NCI-H345 treated with DMSO at 0.1 percent for 48 hours (cell line): ENCODE measurements at regions not wholly inside any gene's neighbourhood (a gene's known extent, or its start where the extent isn't known, plus 50 kb on each side); places are given as distances from the start of the nearest gene placed in this dataset.

Experiments used
- DNase-seq: peaks from one replicate; lab custom pipeline; 2025; ENCODE audit not compliant: unreplicated experiment; lab: John Stamatoyannopoulos, UW

DNA sequence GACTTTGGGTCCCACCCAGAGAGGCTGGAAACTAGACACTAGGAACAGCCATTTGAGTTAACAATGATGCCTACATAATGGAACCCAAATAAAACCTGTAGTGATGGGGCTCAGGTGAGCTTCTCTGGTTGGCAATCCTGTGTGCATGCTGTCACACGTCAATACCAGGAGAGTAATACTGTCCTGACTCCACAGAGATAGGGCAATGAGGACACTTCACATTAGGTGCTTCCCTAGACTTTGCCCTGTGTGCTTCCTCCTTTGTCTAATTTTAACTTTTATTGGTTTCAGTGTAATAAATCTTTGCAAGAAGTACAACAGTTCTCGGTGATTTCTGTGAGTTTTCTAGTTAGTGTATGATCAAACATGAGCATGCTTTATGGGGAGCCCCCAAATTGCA lies 281.8 kb upstream of the ARRDC4 start:
- DNase-seq: no peak

DNA sequence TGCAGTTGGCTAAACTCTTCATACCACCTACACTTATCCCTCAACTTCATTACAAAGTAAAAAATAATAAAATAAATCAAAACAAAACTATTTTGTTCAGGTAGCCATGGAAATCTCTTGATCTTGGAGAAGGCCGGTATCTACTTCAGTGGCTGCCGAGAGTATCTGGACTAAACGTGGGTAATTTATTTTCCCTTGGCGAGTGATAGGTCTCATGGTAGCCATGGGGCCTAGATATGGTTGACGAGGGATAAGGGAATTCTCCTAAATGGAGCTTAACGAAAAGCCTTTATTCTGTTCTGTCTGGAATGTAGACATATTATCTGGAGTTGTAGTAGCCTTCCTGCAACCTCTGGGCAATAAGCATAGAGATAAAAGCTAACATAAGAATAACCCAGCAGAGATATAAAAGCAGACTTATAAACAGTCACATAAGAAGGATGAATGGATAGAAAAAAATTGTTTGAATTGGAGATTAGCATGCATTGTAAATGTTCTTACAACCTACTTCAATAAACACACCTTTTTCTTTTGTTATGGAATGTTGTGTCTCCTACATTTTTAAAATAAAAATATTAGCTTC lies 281.3 kb upstream of the ARRDC4 start:
- DNase-seq: no peak

DNA sequence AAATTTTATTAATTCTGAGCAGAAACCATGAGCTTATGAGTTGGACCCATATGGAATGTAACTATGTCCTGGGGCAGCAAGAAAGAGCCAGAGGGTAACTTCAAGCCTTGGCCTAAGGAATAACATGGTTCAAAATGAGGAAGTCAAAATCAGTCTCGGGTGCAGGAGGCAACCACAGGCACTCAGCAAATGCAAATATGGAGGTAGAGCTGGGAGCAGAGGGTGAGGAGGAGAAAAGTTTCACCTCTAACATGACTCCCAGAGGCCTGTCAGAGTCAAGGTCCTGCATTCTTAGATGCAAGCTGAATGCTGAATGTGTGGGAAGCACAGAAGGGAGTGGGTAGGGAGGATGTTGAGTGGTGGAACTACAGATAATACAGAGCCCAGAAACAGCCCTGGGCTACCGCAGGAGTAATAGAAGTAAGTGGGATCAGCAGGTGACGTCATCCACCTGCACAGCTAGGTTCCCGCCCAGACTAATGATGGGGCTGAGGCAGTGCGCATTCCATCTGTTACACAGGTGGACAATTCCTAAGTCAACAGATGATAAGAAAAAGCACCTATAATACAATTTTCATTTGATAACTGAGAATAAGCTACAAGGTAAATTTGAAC lies 279.8 kb upstream of the ARRDC4 start:
- no peak for DNase-seq

DNA sequence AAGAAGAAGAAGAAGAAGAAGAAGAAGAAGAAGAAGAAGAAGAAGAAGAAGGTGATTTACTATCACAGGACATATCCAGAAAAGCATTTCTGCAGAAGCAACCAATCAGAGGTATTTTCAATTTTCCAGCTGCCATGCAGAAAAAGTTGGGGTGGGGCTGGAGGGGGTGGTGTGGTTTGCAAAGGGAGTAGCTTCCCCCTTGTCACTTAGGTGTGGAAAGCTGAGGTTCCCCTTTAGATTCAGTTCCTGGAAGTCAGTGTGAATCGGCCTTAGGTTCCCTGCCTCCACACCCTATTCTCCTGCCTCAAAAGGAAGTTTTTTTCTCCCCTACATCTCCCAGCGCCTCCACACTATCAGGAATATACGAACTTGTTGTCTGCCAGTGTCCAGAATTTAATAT lies 276.7 kb upstream of the ARRDC4 start:
- no peak for DNase-seq

DNA sequence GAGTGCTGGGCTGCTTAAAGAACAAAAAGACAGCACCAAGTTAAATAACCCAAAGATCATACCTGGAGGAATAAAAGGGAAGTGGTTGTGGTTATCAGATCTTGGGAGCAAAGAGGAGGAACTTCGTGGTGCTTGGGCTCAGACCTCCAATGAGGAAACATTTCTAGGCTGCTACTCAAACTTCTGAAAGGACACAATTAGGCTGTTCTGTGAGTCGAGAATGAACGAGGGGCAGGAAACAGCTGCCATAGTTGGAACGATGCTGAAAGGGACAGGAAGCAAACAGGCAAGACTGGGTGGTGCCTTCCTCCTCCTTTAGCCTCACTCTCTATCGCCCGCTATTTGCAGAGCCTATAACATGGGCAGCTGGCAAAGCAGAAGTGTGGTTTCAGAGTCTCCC lies 276.3 kb upstream of the ARRDC4 start:
- DNase-seq: no peak

DNA sequence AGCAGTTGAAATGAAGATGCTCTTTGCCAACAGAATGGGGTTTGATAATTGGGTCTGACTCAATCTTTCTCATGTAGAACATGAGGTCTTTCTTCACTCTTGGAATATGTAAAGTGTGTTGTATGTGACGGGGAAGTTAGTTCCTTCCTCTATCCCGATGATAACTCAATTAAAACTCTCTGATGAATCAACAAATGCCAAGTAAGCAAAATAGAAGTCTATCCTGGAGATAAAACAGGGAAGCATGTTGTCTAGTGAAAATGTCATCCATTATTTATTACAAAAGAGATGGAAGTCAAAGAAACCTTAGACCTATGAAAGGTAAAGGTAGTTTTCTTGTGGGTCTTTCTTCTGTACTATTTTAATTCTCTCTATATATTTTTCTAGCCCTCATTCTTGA lies 274.2 kb upstream of the ARRDC4 start:
- DNase-seq: no peak

DNA sequence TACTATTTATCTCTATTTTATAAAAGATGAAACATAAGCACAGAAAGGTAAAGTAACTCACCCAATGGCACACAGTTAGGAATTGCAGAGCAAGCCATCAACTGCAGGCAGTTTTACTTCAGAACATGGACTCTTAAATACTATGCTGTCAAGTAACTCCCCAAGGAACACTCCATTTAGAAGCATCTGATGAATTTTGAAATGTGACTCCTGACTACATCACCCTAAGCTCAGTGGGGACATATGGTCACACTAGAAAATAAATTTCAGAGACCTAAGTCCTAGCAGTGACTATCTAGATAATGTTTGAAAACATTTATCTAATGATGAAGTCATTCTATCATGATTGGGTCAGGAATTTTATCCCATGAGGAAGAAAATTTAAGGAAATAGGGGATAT lies 272.8 kb upstream of the ARRDC4 start:
- no peak for DNase-seq

DNA sequence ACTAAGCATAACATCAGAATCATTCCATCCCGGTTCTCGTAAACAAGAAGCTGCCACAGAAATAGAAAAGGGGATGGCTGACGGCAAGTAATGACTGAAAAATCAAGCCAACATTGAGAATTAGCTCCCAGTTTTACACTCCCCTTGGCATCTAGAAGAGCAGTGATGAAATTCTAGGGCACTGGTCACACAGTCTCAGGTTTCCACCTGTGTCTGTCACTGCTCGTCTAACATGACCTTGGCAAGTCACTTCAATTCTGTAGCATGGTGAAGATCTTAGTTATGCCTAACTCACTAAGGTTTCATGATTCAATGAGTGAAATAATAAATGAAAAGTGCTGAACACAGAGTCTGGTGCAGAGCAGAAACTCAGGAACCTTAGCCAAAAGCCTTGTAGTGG lies 272.3 kb upstream of the ARRDC4 start:
- no peak for DNase-seq

DNA sequence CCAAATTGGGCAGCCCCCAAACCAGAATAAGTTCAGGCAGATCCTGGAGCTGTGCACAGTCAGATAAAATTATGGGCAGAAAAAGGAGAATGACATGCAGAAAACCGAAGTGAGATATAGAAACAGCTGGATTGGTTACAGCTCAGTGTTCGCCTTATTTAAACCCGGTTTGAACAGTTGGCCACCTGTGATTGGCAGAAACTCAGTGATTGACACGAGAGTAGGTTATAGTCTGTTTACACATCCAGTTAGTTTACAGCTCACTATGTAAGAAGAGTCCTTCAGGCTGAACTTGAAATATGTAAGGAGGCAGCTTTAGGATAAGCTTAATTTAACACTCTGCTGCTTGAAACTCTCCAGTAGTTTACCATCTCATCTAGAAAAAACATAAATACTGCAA lies 271.6 kb upstream of the ARRDC4 start:
- DNase-seq: no peak

DNA sequence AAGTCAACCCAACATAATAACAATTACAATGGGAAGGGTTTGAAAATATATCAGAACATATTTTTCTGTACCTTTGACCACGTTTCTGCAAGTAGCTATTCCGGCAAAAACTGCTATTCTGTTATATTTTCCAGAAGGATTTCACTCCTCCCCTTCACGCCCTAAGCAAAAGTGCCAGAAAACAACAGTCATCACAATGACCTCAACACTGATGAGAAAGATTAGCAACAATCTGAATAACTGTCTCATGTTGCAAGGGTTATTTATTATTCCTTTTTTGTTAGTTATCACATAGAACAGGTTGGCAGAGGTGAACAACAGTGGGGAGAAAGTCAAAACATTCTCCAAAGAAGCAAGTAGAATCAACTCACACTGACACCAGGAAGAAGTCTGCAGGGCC lies 269.4 kb upstream of the ARRDC4 start:
- no peak for DNase-seq

DNA sequence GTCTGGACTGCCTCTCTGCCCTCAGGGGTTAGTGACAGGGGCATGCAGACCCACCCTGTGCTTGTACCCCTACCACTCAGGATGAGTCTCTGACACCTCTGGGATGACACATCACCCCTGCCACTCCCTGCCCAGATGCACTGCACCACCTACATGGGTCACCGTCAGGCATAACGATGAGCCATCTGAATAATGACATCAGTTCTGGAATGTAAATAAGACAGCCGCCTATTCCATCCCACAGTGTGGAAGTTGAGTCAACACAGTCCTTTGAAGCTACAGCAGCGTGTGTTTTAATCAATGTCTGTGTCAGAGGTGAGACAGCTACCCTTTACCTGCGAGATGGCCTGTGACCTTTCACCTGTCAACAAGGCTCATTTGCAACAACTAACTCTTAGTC lies 268.7 kb upstream of the ARRDC4 start:
- DNase-seq: no peak

DNA sequence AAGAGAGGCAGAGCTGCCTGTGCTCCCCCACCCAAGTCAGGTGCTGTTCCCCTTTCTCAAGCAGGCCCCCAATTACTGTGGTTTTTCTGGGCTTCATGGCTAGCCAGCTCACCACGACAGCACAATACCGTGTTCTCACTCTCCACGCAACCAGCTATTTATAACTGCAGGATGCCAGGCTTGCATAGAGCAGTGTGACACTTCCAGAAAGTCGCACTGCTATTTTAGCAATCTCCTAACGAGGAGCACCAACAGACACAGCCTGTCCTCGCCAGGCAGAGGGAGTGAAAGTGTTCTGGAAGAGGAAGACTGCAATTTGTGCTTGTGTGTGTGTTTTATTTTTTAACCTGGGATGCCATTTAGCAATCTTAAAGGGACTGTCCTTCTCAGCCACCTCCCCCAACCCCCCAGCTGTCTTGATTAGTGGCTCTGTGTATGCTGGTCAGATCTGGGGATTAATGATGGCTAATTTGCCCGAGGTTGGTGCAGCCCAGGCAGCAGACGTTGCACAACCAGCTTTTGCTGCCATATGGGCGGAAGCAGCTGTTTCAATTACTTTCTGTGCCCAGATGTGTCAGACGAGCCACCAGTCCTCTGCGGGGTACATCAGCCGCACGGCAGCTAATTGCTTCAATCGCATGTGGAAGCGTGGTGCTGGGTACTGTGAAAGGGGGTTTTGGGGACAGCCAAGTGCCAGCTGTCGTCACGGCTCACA lies 268.0 kb upstream of the ARRDC4 start:
- DNase-seq: no peak

DNA sequence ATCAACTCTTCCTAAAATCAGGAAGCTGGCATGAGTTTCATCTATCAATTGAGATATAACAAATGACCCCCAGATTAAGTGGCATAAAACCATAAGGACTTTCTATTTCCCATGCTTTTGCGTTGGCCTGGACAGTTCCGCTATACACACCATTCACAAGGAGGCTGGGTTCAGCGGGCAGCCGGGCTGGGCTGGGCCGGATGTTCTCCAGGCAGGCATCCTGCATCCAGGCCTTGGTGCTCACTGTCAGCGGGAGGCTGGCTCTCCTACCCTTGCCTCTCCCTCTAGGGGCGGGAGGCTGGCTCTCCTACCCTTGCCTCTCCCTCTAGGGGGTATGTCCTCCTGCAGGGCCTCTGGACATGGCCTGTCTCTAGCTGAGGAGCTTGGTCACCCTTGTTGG lies 266.0 kb upstream of the ARRDC4 start:
- DNase-seq: no peak

DNA sequence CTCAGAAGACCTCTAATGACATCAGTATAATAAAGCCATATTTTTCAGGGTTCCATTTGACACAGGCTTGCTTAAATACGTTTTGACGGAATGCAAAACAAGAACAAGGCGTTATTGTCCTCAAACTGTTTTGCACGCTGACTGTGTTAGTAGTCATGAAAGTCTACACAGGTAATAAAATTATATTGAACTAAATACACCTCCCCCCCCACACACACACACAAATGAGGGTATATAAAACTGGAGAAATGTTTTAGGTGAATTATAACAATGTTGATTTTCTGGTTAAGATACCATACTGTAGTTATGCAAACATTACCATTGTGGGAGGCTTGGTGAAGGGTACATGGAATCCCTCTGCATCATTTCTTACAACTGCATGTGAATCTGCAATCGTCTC lies 257.1 kb upstream of the ARRDC4 start:
- no peak for DNase-seq

DNA sequence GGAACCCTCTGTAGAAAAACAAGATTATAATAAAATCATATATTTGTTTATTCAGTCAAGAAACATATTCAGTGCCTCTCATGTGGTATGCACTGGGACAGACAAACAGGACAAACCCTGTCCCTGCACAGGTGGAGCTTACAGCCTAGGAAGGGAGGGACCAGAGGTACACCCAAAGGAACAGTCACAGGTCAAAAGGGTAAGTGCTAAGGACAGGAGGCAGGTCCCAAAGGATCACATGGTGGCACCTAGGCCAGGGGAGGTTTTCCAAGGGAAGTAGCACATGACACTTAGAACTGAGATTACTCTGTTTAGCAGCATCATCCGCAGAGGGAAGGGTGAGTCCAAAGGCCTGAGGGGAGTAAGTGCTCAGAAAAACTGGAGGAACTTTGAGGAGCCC lies 254.4 kb upstream of the ARRDC4 start:
- DNase-seq: no peak

DNA sequence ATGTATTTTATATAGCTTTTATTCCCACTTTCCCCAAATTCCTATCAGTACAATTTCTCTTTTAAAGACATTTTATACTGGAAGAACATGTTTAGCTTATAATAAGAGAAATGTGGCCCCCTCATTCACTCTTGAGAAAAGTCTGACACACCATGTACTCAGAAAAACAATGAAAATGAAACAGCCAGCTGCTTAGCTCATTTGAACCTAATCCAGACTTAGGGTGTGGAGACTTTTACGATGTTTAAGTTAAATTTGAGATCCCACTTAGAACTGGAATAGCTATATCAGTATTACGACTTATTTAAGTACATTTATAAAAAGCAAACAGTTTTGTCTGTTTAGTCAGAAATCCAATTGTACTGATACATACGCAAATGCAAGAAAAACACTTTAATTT lies 252.3 kb upstream of the ARRDC4 start:
- no peak for DNase-seq

DNA sequence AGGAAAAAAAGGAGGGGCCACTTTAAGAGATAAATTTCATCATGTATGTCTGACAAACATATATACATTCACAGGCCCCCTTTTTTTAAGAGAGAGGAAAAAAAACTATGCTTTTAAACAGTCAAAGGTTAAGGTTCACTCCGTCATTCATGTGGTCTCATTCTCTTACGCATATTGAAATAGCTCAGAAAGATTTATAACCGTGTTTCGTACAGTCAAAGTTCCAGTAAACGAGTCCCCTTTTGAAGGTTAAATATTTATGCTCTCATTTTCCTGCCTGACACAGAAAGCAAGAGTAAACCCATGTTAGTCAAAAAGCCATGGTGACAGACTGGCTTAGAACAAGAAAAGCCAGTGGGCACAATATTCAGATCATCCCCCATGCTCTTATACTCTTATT lies 248.0 kb upstream of the ARRDC4 start:
- DNase-seq: no peak

DNA sequence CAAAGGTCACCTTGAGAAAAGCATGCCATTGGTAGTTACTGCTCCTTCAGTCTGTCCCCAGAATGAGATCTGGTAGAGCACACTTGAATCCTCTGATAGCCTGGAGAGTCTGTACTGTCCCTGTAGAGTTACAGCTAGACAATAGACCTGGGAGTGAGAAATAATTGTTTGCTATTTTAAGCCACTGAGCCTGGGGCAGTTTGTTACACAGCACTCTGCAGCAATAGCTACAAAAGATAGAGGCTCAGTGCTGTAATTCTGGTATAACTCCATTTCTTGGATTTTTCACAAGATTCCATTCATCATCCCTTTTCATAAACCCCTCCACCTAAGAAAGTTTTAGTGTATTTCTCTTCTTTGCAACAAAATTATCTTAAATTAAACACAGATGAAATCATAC lies 242.7 kb upstream of the ARRDC4 start:
- DNase-seq: no peak

DNA sequence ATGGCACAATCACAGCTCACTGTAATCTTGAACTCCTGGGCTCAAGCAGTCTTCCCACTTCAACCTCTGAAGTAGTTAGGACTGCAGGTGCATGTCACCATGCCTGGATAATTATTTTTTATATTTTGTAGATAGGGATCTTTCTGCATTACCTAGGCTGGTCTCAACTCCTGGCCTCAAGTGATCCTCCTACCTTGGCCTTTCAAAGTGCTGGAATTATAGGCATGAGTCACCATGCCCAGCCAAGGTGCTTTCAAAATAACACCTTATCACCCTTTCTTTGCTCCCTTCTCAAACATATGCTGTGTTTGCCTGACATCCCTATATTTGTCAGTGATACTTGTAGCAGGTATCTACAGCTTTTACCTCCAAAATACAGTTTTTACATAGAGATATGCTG lies 242.0 kb upstream of the ARRDC4 start:
- no peak for DNase-seq

DNA sequence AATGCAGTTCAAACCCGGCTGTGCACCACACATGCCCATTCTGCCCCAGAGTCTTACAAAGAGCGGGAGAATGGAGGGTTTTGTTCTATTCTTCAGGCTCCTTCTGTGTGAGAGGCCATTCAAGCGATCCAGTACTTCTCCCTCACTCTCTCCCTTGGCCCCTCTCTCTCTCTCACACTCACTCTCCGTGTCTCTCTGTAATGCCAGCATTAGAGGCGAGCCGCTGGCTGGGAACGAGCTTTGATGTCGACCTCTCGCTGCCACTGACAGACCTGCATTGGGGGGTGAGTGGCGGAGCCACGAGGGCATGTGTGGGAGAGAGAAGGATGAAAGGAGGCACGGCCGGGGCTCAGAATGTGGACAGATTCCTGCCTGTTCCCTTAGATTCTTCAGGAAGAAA lies 231.7 kb upstream of the ARRDC4 start:
- no peak for DNase-seq

DNA sequence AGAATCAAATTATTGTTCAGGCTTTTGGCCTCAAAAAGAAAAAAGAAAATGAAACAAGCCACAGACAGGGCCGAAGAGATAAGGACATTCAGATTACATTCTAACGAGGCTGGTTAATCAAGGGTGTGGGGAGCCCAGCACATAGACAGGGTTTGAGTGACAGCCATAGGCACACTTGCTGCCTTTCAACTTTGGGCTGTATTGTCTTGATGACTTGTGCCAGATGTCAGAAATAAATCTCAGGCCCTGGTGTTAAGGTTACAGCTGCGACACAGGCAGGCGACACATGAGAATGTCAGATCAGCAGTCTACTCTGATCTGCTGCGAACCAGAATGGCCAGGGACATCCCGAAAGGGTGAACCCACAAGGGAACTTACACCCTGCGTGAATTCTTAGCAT lies 231.2 kb upstream of the ARRDC4 start:
- DNase-seq: no peak

DNA sequence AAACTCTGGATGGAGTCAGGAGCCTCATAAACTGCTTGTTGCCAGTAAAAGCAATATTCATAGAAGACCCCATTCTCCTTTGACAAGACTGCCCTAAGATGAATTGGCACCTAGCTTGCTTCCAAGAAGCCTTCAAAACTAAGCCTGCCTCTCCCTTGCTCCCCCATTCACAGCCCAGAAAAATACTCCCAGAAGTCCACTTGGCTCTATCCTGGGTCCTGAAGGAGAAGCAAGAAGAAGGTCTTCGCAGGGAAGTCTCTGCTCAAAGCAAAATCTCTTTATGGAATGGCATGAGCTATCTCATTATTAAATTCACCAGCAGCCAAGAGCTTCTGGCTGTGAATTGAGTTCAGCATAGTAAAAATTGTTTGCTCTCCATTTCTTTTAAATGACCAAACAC lies 230.2 kb upstream of the ARRDC4 start:
- DNase-seq: no peak

DNA sequence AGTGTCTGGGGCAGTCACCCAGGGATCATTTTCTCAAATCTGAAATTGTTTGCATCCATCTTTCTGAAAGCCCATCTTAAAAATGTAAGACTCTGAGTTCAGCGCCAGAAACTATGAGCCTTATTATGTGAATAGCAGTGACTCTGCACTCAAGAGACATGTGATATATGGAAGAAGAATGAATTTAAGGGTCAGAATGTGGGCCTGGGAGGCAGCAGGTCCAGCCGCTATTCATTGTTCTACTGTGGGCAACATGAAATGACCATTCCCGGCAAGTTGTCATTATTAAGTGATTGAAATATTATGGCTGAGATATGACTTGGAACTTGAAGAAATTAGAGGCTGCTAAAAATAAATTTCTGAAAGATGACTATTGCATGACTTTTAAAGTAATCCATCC lies 228.6 kb upstream of the ARRDC4 start:
- DNase-seq: no peak
